ENCODE measurements at regions not wholly inside any gene's neighbourhood (a gene's known extent, or its start where the extent isn't known, plus 50 kb on each side); places are given as distances from the start of the nearest gene placed in this dataset.
A peak's percentile ranks its signal among the peaks of the same experiment; 100 is the strongest.

- ATAC-seq: peak in 3 of 4 donors; percentile 13 to 39 (median 36)
- Histone ChIP-seq H3K4me1 (no peaks in the 10 kb centered on the region), H3K36me3 (no peaks in the 10 kb centered on the region), H3K9me3 (no peaks in the 10 kb centered on the region), H3K4me3 (no peak overlapping the region), H3K27ac (no peak overlapping the region), H3K27me3 (no peaks in the 10 kb centered on the region)
- TF ChIP-seq CTCF (IDR thresholded peaks at IDR 0.05): no peak
- 48% methylated on average over 7 of the region's 7 CpGs for WGBS, 2 donors
- no peak for FAIRE-seq
- intact Hi-C loops (cut with DNase I): no loop called here
- no peak for DNase-seq
These were observed 151.8 kb upstream of the HEY2 start for GRCh38 chr6:125597411-125598253.

- 75 to 79% methylated on average over 5 of the region's 5 CpGs for WGBS, 2 donors
- Histone ChIP-seq H3K9me3 (no peaks in the 10 kb centered on the region), H3K4me3 (no peak overlapping the region), H3K27ac (no peak overlapping the region), H3K36me3 (no peaks in the 10 kb centered on the region), H3K27me3 (no peaks in the 10 kb centered on the region), H3K4me1 (no peaks in the 10 kb centered on the region)
- intact Hi-C loops (cut with DNase I): no loop called here
- no peak for TF ChIP-seq CTCF (IDR thresholded peaks at IDR 0.05)
- FAIRE-seq (no peak), ATAC-seq (peak in 3 of 4 donors; percentile 18 to 83 (median 39)), DNase-seq (no peak)
These were observed 151.0 kb upstream of the HEY2 start for GRCh38 chr6:125598422-125598821.

- Histone ChIP-seq H3K27me3 (no peaks in the 10 kb centered on the region), H3K4me3 (no peak overlapping the region), H3K36me3 (no peaks in the 10 kb centered on the region), H3K4me1 (no peaks in the 10 kb centered on the region), H3K27ac (no peak overlapping the region), H3K9me3 (no peaks in the 10 kb centered on the region)
- no peak for FAIRE-seq
- TF ChIP-seq CTCF (IDR thresholded peaks at IDR 0.05): no peak
- DNase-seq: no peak
- ATAC-seq: no peak
- intact Hi-C loops (cut with DNase I): no loop called here
- WGBS, 2 donors: 48 to 61% methylated on average over 1 of the region's 1 CpG
These were observed 145.2 kb upstream of the HEY2 start for GRCh38 chr6:125604257-125604656.

- Histone ChIP-seq H3K4me1 (no peaks in the 10 kb centered on the region), H3K27me3 (no peaks in the 10 kb centered on the region), H3K36me3 (no peaks in the 10 kb centered on the region), H3K27ac (no peak overlapping the region), H3K9me3 (no peaks in the 10 kb centered on the region), H3K4me3 (no peak overlapping the region)
- ATAC-seq: peak; percentile 57 to 87 (median 72)
- 18 to 20% methylated on average over 11 of the region's 11 CpGs for WGBS, 2 donors
- TF ChIP-seq CTCF (IDR thresholded peaks at IDR 0.05): no peak
- DNase-seq: peak in 3 of 6 donors; percentile 9 to 16 (median 13)
- intact Hi-C loops (cut with DNase I): no loop called here
- FAIRE-seq: no peak
These were observed 137.7 kb upstream of the HEY2 start for GRCh38 chr6:125611573-125612344.
